ENCODE measurements at regions not wholly inside any gene's neighbourhood (a gene's known extent, or its start where the extent isn't known, plus 50 kb on each side); places are given as distances from the start of the nearest gene placed in this dataset.
"Not testable (repeated sequence)": the region's sequence is repeated elsewhere in the genome, so short reads cannot be mapped to it uniquely, and the experiment has no call there.

DNA sequence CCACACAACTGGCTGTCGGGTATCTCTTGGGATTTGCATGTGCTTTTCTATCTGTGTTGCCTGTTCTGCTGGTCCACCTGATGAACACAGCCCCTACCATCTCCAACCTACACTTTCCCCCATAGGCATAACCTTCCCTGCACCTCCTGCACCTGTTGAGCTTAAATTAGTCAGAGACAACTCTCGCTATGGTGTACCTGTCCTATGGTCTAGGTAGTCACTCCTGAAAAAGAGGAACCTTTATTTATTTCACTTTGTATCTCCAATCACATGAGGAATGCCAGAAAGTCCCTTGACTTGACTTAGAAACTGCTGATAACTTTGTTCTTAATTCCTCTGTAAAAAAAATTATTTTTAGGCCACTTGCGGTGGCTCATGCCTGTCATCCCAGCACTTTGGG is 338.1 kb downstream of the DHRSX start:
- ATAC-seq = no peak
- Mint-ChIP-seq H3K27ac (no peak overlapping the region), H3K9me3 (peaks cover 23 to 38% of the 10 kb centered on the region in 2 donors), H3K36me3 (peaks cover 6 to 22% of the 10 kb centered on the region in 2 donors)
- no peak for DNase-seq (ENCODE audit: low spot score in 2 of 2)

DNA sequence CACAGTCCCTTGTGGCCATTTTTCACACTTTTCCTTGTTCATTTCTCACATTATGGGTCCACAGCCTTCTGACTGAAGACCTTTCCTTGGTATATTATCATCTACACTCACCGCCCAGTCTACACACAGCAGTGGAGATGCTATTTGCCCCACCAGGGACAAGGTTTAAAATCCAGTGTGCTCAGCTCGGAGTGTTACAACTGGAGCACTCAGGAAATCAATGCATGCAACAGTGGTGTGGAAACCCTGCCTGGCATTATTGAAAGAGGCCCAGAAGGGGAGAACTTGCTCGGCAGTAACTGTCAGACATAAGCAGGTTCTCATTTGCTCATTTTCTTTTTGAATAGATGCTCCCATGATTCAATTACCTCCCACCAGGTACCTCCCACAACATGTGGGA is 340.9 kb downstream of the DHRSX start:
- Mint-ChIP-seq H3K9me3 (peaks cover 31 to 41% of the 10 kb centered on the region in 2 donors), H3K36me3 (peaks cover 10 to 32% of the 10 kb centered on the region in 2 donors), H3K27ac (no peak overlapping the region)
- no peak for DNase-seq (ENCODE audit: low spot score in 2 of 2)
- ATAC-seq = no peak

DNA sequence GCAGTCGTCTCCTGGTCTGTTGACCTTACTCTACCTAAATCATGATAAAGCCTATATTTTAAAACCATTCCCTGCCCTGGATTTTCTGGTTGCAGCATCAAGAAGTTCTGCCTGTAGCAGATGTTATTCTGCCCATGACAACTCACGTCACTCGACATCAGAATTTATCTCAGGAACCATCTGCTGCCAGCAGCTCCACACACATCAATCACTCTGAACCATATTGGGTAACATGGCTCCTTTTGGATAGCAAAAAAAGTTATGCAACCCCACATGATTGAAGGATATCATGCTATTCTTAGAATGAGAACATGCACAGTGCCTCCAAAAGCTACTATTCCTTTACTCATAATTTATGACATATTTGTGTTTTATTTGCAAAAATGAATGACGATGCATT is 341.4 kb downstream of the DHRSX start:
- no peak for DNase-seq (ENCODE audit: low spot score in 2 of 2)
- Mint-ChIP-seq H3K36me3 (peaks cover 10 to 32% of the 10 kb centered on the region in 2 donors), H3K9me3 (peaks cover 31 to 41% of the 10 kb centered on the region in 2 donors), H3K27ac (no peak overlapping the region)
- ATAC-seq = no peak

DNA sequence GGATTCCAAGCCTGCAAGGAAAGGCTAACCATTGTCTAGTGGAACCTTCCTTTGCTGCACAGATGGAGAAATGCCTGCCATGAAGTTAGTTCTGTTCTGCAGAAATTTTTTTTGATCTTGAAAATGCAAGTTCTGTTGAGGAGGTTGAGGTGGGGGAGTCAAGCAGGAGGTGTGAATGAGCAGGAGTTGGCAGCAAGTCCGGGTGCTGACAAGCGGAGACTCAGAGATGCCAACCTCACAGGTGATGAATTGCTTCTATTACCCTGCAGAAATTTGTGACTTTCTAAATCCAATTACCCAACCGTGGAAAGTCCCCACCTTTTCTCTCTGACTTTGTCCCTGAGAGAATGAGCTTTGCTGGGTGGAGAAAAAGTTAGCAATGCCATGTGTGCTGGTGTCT is 350.1 kb downstream of the DHRSX start:
- peaks cover 28 to 45% of the 10 kb centered on the region in 2 donors for H3K9me3 Mint-ChIP-seq
- H3K36me3 Mint-ChIP-seq = peaks cover 24 to 29% of the 10 kb centered on the region in 2 donors
- no peak for DNase-seq (ENCODE audit: low spot score in 2 of 2)
- H3K27ac Mint-ChIP-seq = no peak overlapping the region
- ATAC-seq = no peak

DNA sequence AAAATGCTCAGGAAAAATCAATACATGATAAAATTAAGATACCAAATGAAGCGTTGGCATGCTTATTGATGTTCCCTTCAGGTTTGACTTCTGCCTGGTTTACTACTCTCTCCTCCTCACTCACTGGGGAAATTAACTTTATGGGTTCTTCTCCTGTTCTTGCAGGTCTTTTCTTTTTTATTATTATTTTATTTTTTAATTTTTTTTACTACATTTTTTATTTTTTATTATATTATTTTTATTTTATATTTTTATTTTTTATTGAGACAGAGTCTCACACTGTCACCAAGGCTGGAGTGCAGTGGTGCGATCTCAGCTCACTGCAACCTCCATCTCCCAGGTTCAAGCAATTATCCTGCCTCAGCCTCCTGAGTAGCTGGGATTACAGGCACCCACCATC is 350.8 kb downstream of the DHRSX start:
- ATAC-seq; DNase-seq (ENCODE audit: low spot score in 2 of 2); H3K27ac Mint-ChIP-seq: not testable (repeated sequence)
- H3K9me3 Mint-ChIP-seq = peaks cover 22 to 38% of the 10 kb centered on the region in 2 donors
- peaks cover 19 to 29% of the 10 kb centered on the region in 2 donors for H3K36me3 Mint-ChIP-seq

DNA sequence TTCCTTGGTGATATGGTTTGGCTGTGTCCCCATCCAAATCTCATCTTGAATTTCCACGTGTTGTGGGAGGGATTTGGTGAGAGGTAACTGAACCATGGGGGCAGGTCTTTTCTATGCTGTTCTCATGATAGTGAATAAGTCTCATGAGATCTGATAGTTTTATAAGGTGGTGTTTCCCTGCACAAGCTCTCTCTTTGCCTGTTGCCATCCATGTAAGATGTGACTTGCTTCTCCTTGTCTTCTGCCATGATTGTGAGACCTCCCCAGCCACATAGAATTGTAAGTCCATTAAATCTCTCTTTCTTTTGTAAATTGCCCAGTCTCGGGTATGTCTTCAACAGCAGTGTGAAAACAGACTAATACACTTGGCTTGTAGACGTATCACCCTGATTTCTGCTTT is 351.7 kb downstream of the DHRSX start:
- H3K36me3 Mint-ChIP-seq = peaks cover 19 to 29% of the 10 kb centered on the region in 2 donors
- not testable (repeated sequence) for DNase-seq (ENCODE audit: low spot score in 2 of 2); ATAC-seq; H3K27ac Mint-ChIP-seq
- H3K9me3 Mint-ChIP-seq = peaks cover 20 to 38% of the 10 kb centered on the region in 2 donors

DNA sequence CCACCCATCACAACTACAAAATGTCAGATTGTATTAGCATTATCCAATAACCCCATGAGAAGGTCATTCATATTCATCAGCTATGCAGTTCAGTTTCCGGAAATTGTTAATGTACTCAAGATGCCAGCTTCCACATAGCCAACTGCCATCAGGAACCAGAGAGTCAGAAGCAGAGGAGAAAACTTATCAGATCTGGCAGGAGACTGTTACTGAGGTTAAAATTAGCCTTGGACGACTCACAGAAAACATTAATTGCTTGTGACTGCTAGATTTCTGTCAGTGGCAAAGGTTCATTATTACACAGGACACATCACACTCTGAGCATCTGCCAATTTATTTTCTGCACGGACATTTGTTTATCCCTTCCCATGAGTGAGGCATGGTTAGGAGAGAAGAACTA is 352.8 kb downstream of the DHRSX start:
- DNase-seq (ENCODE audit: low spot score in 2 of 2) = no peak
- ATAC-seq = no peak
- Mint-ChIP-seq H3K27ac (no peak overlapping the region), H3K36me3 (peaks cover 20 to 29% of the 10 kb centered on the region in 2 donors), H3K9me3 (peaks cover 18 to 40% of the 10 kb centered on the region in 2 donors)

DNA sequence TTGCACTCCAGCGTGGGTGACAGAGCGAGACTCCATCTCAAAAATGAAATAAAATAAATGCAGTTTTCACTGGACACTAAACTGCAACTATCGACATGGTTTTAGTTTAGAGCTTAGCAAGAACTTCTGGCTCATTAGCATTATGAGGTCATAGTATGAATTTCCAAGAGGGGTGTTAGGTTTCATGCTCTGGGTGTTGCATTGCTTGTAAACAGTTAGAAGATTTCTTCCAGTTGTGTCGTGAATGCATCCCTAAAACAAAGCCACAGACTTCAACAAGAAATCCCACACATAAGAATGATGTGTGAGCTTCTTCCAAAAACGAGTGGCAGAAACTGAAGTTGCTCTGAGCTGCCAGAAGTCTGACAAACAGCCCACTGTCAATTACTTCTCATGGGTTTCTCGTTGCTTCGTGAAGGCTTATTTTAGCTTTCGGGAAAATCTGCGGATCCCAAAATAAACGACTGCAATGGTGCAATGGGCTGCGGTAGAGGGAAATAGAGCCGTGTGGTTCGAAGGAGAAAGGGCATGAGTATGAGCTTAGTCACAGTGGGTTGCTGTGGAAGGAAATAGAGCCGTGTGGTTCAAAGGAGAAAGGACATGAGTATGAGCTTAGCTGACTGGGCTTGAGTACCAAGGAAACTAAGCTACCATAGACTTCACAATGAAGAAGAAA is 354.9 kb downstream of the DHRSX start:
- Mint-ChIP-seq H3K27ac (no peak overlapping the region), H3K9me3 (peaks cover 33 to 52% of the 10 kb centered on the region in 2 donors), H3K36me3 (peaks cover 25 to 32% of the 10 kb centered on the region in 2 donors)
- ATAC-seq (no peak), DNase-seq (ENCODE audit: low spot score in 2 of 2) (no peak)

DNA sequence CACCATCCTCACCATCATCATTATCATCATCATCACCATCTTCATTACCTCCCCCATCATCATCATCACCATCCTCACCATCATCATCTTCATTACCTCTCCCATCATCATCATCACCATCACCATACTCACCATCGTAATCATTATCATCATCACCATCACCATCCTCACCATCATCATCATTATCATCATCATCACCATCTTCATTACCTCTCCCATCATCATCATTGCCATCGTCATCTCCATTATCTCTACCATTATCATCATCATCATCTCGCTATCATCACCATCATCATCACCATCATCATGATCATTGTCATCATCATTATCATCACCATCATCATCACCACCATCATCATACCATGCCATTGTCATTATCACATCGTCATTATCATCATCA is 362.9 kb downstream of the DHRSX start:
- H3K27ac Mint-ChIP-seq = no peak overlapping the region
- no peak for ATAC-seq
- peaks cover 0 to 19% of the 10 kb centered on the region in 2 donors for H3K36me3 Mint-ChIP-seq
- peaks cover 29 to 36% of the 10 kb centered on the region in 2 donors for H3K9me3 Mint-ChIP-seq
- no peak for DNase-seq (ENCODE audit: low spot score in 2 of 2)

DNA sequence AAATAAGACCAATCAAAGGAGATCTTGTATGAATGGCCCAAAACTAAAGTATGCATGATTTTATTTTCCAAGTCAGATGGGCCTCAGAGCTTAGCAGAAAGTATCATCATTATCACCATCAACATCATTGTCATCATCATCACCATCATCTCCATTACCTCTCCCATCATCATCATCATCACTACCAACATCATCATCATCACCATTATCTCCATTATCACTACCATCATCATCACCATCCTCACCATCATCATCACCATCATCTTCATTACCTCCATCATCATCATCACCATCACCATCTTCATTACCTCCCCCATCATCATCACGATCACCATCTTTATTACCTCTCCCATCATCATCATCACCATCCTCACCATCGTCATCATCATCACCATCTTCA is 363.9 kb downstream of the DHRSX start:
- no peak overlapping the region for H3K27ac Mint-ChIP-seq
- H3K9me3 Mint-ChIP-seq = peaks cover 22 to 30% of the 10 kb centered on the region in 2 donors
- peaks cover 0 to 13% of the 10 kb centered on the region in 2 donors for H3K36me3 Mint-ChIP-seq
- ATAC-seq = no peak
- DNase-seq (ENCODE audit: low spot score in 2 of 2) = no peak

DNA sequence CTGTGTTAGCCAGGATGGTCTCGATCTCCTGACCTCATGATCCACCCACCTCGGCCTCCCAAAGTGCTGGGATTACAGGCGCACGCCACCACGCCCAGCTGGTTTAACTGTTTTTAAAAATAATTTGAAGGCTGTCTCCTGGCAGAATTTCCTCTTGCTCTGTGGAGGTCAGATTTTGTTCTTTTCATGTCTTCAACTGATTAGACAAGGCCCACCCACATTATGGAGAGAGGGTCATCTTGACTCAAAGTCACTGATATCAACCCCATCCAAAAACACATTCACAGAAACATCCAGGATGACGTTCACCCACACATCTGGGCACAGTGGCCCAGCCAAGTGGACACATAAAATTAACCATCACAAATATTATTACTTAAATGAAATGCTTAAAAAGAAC is 365.4 kb downstream of the DHRSX start:
- peaks cover 0 to 7% of the 10 kb centered on the region in 2 donors for H3K36me3 Mint-ChIP-seq
- H3K9me3 Mint-ChIP-seq = peaks cover 11 to 18% of the 10 kb centered on the region in 2 donors

DNA sequence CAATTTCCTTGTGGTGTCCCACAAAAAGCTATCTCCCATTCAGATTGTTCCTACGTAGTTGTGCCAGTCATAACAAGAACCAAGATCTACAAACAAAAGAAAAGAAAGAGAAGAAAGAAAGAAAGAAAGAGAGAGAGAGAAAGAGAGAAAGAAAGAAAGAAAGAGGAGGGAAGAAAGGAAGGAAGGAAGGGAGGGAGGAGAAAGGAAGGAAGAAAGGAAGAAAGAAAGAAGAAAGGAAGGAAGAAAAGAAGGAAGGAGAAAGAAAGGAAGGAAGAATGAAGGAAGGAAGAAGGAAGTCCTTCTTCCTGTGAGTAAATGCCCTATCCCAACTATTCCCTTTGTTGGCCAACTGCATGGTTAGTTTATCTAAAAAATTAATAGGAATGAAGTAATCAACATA is 366.0 kb downstream of the DHRSX start:
- Mint-ChIP-seq H3K36me3 (peaks cover 0 to 2% of the 10 kb centered on the region in 2 donors), H3K27ac (no peak overlapping the region), H3K9me3 (peaks cover 5 to 12% of the 10 kb centered on the region in 2 donors)
- no peak for ATAC-seq
- no peak for DNase-seq (ENCODE audit: low spot score in 2 of 2)

More for the DNA sequence above, 365.4 kb downstream of the DHRSX start:
- ATAC-seq (no peak), DNase-seq (ENCODE audit: low spot score in 2 of 2) (no peak)
- H3K27ac Mint-ChIP-seq = no peak overlapping the region
